Fibroblast of lung (primary cell): ENCODE measurements at regions not wholly inside any gene's neighbourhood (a gene's known extent, or its start where the extent isn't known, plus 50 kb on each side); places are given as distances from the start of the nearest gene placed in this dataset.

Experiments
- DNase-seq, 2 donors: peaks; one replicate each; pipeline versions ENCODE4 v3.0.0 to v3.0.0-alpha.2; 2010; ENCODE audit warnings: low read depth in 2 of 2
- H2AFZ ChIP-seq: 2 replicates; pipeline ENCODE4 v1.5.1; 2012; ENCODE audit warnings: low read length, control low read depth, inconsistent platforms
- H3K27ac ChIP-seq: 2 replicates; pipeline ENCODE4 v1.5.1; 2011; ENCODE audit warnings: low read length, control low read depth; ENCODE audit not compliant: insufficient read depth
- H3K27me3 ChIP-seq: 2 replicates; pipeline ENCODE4 v1.5.1; 2011; ENCODE audit warnings: mild to moderate bottlenecking, low read length; ENCODE audit not compliant: control insufficient read depth, insufficient read depth
- H3K36me3 ChIP-seq: 2 replicates; pipeline ENCODE4 v1.5.1; 2011; ENCODE audit warnings: low read length; ENCODE audit not compliant: control insufficient read depth, insufficient read depth
- H3K4me1 ChIP-seq: 2 replicates; pipeline ENCODE4 v1.5.1; 2011; ENCODE audit warnings: low read length; ENCODE audit not compliant: control insufficient read depth, insufficient read depth; ENCODE audit errors: extremely low read depth
- H3K4me2 ChIP-seq: 2 replicates; pipeline ENCODE4 v1.5.1; 2011; ENCODE audit warnings: low read length, control low read depth; ENCODE audit not compliant: insufficient read depth; ENCODE audit errors: extremely low read depth
- H3K4me3 ChIP-seq, 4 experiments: fragments of 200-600 bp in 1 of 4; sonication (generic) in 1 of 4; replicated peaks in 1 of 4; 2 replicates each; pipeline ENCODE4 v1.5.1; 2011 to 2016; ENCODE audit warnings: low read length in 4 of 4, low read depth in 3 of 4, mild to moderate bottlenecking in 3 of 4, control low read depth in 2 of 4, inconsistent platforms in 1 of 4, mixed read lengths in 1 of 4; ENCODE audit not compliant: insufficient read depth in 1 of 4; ENCODE audit errors: control extremely low read depth in 1 of 4
- H3K79me2 ChIP-seq: 2 replicates; pipeline ENCODE4 v1.5.1; 2012; ENCODE audit warnings: mild to moderate bottlenecking, low read length, inconsistent platforms; ENCODE audit not compliant: control insufficient read depth, insufficient read depth
- H3K9ac ChIP-seq: 2 replicates; pipeline ENCODE4 v1.5.1; 2011; ENCODE audit warnings: mild to moderate bottlenecking, low read length, control low read depth; ENCODE audit not compliant: insufficient read depth
- H3K9me3 ChIP-seq: 2 replicates; pipeline ENCODE4 v1.5.1; 2012; ENCODE audit warnings: low read depth, low read length; ENCODE audit not compliant: control insufficient read depth, insufficient read depth
- H4K20me1 ChIP-seq: 2 replicates; pipeline ENCODE4 v1.5.1; 2011; ENCODE audit warnings: low read length; ENCODE audit not compliant: control insufficient read depth, insufficient read depth; ENCODE audit errors: extremely low read depth
- CTCF ChIP-seq, 2 donors: IDR thresholded peaks in 1 of 2; conservative IDR thresholded peaks in 1 of 2; 1 replicate in 1 of 2; 2 replicates in 1 of 2; pipeline ENCODE4 v1.5.1; 2011 to 2012; ENCODE audit warnings: low read length in 2 of 2, control low read depth in 1 of 2, inconsistent platforms in 1 of 2, low read depth in 1 of 2, mild to moderate bottlenecking in 1 of 2
- EZH2 ChIP-seq: IDR thresholded peaks from 2 replicates; pipeline ENCODE4 v1.5.1; 2012; ENCODE audit warnings: low read length, control low read depth, mild to moderate bottlenecking; ENCODE audit errors: missing control alignments

DNA sequence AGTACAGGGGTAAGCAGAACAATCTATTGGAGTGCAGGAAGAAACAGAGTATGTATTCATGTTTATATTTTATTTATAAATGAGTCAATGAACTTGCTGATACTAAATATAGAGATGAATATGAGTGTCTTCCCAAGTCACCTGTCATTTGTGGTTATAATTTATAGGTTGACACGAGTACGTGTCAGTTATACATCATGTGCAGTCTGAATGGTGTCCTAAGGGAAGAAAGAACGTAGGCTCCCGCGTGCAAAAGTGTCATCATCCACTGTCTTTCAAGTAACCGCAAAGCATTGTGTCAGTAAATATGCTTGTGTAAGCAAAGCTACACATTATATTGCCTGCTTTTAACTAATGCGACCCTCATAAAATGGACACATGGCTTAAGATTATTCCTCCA, 786.1 kb downstream of the KCNJ2 start:
- Histone ChIP-seq H3K36me3 (no peaks in the 10 kb centered on the region), H4K20me1 (no peaks in the 10 kb centered on the region), H3K27ac (no peak overlapping the region), H3K9me3 (no peaks in the 10 kb centered on the region), H3K4me1 (no peaks in the 10 kb centered on the region), H2AFZ (no peak overlapping the region), H3K79me2 (no peaks in the 10 kb centered on the region), H3K4me2 (no peak overlapping the region), H3K4me3 (no peak overlapping the region), H3K9ac (no peak overlapping the region), H3K27me3 (no peaks in the 10 kb centered on the region)
- TF ChIP-seq CTCF (conservative IDR thresholded peaks at IDR 0.05 in 1 of 2, IDR thresholded peaks at IDR 0.05 in 1 of 2; ENCODE audit: low read depth in 1 of 2, low read length in 2 of 2): no peak
- no peak for TF ChIP-seq EZH2
- DNase-seq: no peak

- TF ChIP-seq CTCF (conservative IDR thresholded peaks at IDR 0.05 in 1 of 2, IDR thresholded peaks at IDR 0.05 in 1 of 2; ENCODE audit: low read depth in 1 of 2, low read length in 2 of 2) (no peak), EZH2 (no peak)
- no peaks in the 10 kb centered on the region for H3K4me1 ChIP-seq
- H3K36me3 ChIP-seq: no peaks in the 10 kb centered on the region
- DNase-seq: peak in 1 of 2 donors; percentile 30
- no peak overlapping the region for H3K9ac ChIP-seq
- H3K79me2 ChIP-seq: no peaks in the 10 kb centered on the region
- H3K27ac ChIP-seq: no peak overlapping the region
- H4K20me1 ChIP-seq: no peaks in the 10 kb centered on the region
- H3K9me3 ChIP-seq: no peaks in the 10 kb centered on the region
- no peaks in the 10 kb centered on the region for H3K27me3 ChIP-seq
- H2AFZ ChIP-seq: no peak overlapping the region
- no peak overlapping the region for H3K4me3 ChIP-seq
- no peak overlapping the region for H3K4me2 ChIP-seq
Observed at GRCh38 chr17:70956726-70957125, 787.4 kb downstream of the KCNJ2 start.

GRCh38 chr17:70961341-70961740, 792.0 kb downstream of the KCNJ2 start:
- peak in 1 of 2 donors; percentile 74 for DNase-seq
- no peak overlapping the region for H3K4me2 ChIP-seq
- no peak overlapping the region for H2AFZ ChIP-seq
- no peaks in the 10 kb centered on the region for H3K36me3 ChIP-seq
- H3K27ac ChIP-seq: no peak overlapping the region
- H3K9ac ChIP-seq: no peak overlapping the region
- no peaks in the 10 kb centered on the region for H3K9me3 ChIP-seq
- TF ChIP-seq EZH2 (no peak), CTCF (conservative IDR thresholded peaks at IDR 0.05 in 1 of 2, IDR thresholded peaks at IDR 0.05 in 1 of 2; ENCODE audit: low read depth in 1 of 2, low read length in 2 of 2) (no peak)
- no peaks in the 10 kb centered on the region for H4K20me1 ChIP-seq
- no peaks in the 10 kb centered on the region for H3K79me2 ChIP-seq
- H3K4me1 ChIP-seq: no peaks in the 10 kb centered on the region
- no peaks in the 10 kb centered on the region for H3K27me3 ChIP-seq
- no peak overlapping the region for H3K4me3 ChIP-seq
